GM23338 (cell line): ENCODE measurements at regions not wholly inside any gene's neighbourhood (a gene's known extent, or its start where the extent isn't known, plus 50 kb on each side); places are given as distances from the start of the nearest gene placed in this dataset.

Source experiments
- ATAC-seq: fragments of 200-7000 bp; cut with Tn5 transposase; 3 replicates; pipeline ENCODE4 v1.9.1; 2020
- DNase-seq: peaks from one replicate; pipeline ENCODE4 v3.0.0-alpha.2; 2015; ENCODE audit warnings: low spot score
- H2AFZ ChIP-seq: fragments of 200-600 bp; sonication (generic); 2 replicates; pipeline ENCODE4 v1.8.0; 2016; ENCODE audit warnings: antibody characterized with exemption, mild to moderate bottlenecking, moderate library complexity
- H3F3A ChIP-seq: fragments of 200-600 bp; sonication (generic); replicated peaks from 2 replicates; pipeline ENCODE4 v1.8.0; 2017; ENCODE audit warnings: antibody characterized with exemption, mixed run types, low read depth
- H3K27ac ChIP-seq: fragments of 200-600 bp; sonication (generic); 2 replicates; pipeline ENCODE4 v1.6.1; 2016; ENCODE audit warnings: low read depth
- H3K27me3 ChIP-seq: fragments of 200-600 bp; sonication (generic); 2 replicates; pipeline ENCODE4 v1.8.0; 2016; ENCODE audit warnings: mild to moderate bottlenecking, mixed run types, moderate library complexity; ENCODE audit not compliant: insufficient read depth
- H3K36me3 ChIP-seq: fragments of 200-600 bp; sonication (generic); 2 replicates; pipeline ENCODE4 v1.8.0; 2016; ENCODE audit warnings: mild to moderate bottlenecking; ENCODE audit not compliant: insufficient read depth
- H3K4me1 ChIP-seq: fragments of 200-600 bp; sonication (generic); 2 replicates; pipeline ENCODE4 v1.8.0; 2016; ENCODE audit warnings: mild to moderate bottlenecking, moderate library complexity; ENCODE audit not compliant: insufficient read depth
- H3K4me2 ChIP-seq: fragments of 200-600 bp; sonication (generic); 2 replicates; pipeline ENCODE4 v1.7.1; 2017; ENCODE audit warnings: mixed run types
- H3K4me3 ChIP-seq: fragments of 200-600 bp; sonication (generic); 2 replicates; pipeline ENCODE4 v1.6.1; 2016; ENCODE audit warnings: mixed run types
- H3K79me2 ChIP-seq: fragments of 200-600 bp; sonication (generic); replicated peaks from 2 replicates; pipeline ENCODE4 v1.8.0; 2017; ENCODE audit warnings: mild to moderate bottlenecking; ENCODE audit not compliant: insufficient read depth
- H3K9me2 ChIP-seq: fragments of 200-600 bp; sonication (generic); 2 replicates; pipeline ENCODE4 v1.8.0; 2017; ENCODE audit not compliant: insufficient read depth
- H4K20me1 ChIP-seq: fragments of 200-600 bp; sonication (generic); replicated peaks from 2 replicates; pipeline ENCODE4 v1.8.0; 2017; ENCODE audit warnings: mild to moderate bottlenecking; ENCODE audit not compliant: insufficient read depth
- H3K27ac Mint-ChIP-seq: 2 replicates; pipeline ENCODE4 v1.8.0; 2020; ENCODE audit warnings: inconsistent platforms, mild to moderate bottlenecking, moderate library complexity, mixed read lengths
- H3K27me3 Mint-ChIP-seq: 3 replicates; pipeline ENCODE4 v1.8.0; 2022; ENCODE audit warnings: low read depth, mild to moderate bottlenecking, moderate library complexity, mixed read lengths, inconsistent platforms; ENCODE audit not compliant: insufficient read depth, poor library complexity
- H3K36me3 Mint-ChIP-seq: 3 replicates; pipeline ENCODE4 v1.8.0; 2021; ENCODE audit warnings: low read depth, mild to moderate bottlenecking, inconsistent platforms, moderate library complexity, mixed read lengths
- H3K4me1 Mint-ChIP-seq: 3 replicates; pipeline ENCODE4 v1.8.0; 2020; ENCODE audit warnings: mild to moderate bottlenecking, inconsistent platforms, mixed read lengths
- H3K4me3 Mint-ChIP-seq: 3 replicates; pipeline ENCODE4 v1.8.0; 2021; ENCODE audit warnings: moderate library complexity, mild to moderate bottlenecking, inconsistent platforms, mixed read lengths
- H3K9me3 Mint-ChIP-seq: 3 replicates; pipeline ENCODE4 v1.8.0; 2020; ENCODE audit warnings: moderate library complexity, mild to moderate bottlenecking, inconsistent platforms, mixed read lengths
- CREB1 ChIP-seq: fragments of 250-450 bp; sonication (Bioruptor Pico); IDR thresholded peaks from 2 replicates; pipeline ENCODE4 v1.5.0; 2020; ENCODE audit warnings: low read depth, mild to moderate bottlenecking, moderate library complexity
- JUNB ChIP-seq: IDR thresholded peaks from one replicate; pipeline ENCODE4 v1.6.1; 2016; ENCODE audit warnings: antibody characterized with exemption; ENCODE audit not compliant: unreplicated experiment
- POLR2AphosphoS5 ChIP-seq: IDR thresholded peaks from 2 replicates; pipeline ENCODE4 v1.6.1; 2016; ENCODE audit warnings: antibody characterized with exemption, low read depth
- REST ChIP-seq: IDR thresholded peaks from one replicate; pipeline ENCODE4 v1.6.1; 2018; ENCODE audit warnings: antibody characterized with exemption; ENCODE audit not compliant: unreplicated experiment

- Mint-ChIP-seq H3K27ac (no peak overlapping the region), H3K36me3 (no peaks in the 10 kb centered on the region; the same call in 2 of the 3 replicates), H3K27me3 (peaks cover 66% of the 10 kb centered on the region), H3K4me1 (peaks cover 38% of the 10 kb centered on the region), H3K9me3 (no peaks in the 10 kb centered on the region; the same call in 2 of the 3 replicates), H3K4me3 (peak overlapping the region; percentile 80)
- H3K4me2 ChIP-seq, result peak overlapping the region; percentile 98
- no peaks in the 10 kb centered on the region for H3K9me2 ChIP-seq
- DNase-seq (peak; percentile 72), ATAC-seq (peak; percentile 41)
- H3K79me2 ChIP-seq, result no peaks in the 10 kb centered on the region
- no peak for TF ChIP-seq POLR2AphosphoS5
- TF ChIP-seq CREB1 (CRISPR knock-in tag), result 0 out of 2 replicates have a peak, but pooled peaks have one; percentile 52
- H3K4me1 ChIP-seq, result peaks cover 11% of the 10 kb centered on the region
- peak overlapping the region; percentile 99 for H2AFZ ChIP-seq
- H3K27me3 ChIP-seq, result peaks cover 95% of the 10 kb centered on the region
- H3K4me3 ChIP-seq, result peak overlapping the region; percentile 90
- no peaks in the 10 kb centered on the region for H3K36me3 ChIP-seq
- H3K27ac ChIP-seq, result no peak overlapping the region
- peaks cover 4% of the 10 kb centered on the region; the same call in 1 of the 2 replicates for H3F3A ChIP-seq
- H4K20me1 ChIP-seq, result no peaks in the 10 kb centered on the region
Measured at GRCh38 chr7:128167042-128167701, 73.9 kb upstream of the LEP start.

- no peak for TF ChIP-seq CREB1 (CRISPR knock-in tag)
- Mint-ChIP-seq H3K9me3 (no peaks in the 10 kb centered on the region; the same call in 2 of the 3 replicates), H3K27me3 (peaks cover 66% of the 10 kb centered on the region), H3K36me3 (no peaks in the 10 kb centered on the region; the same call in 2 of the 3 replicates), H3K4me3 (peak overlapping the region; percentile 73), H3K27ac (no peak overlapping the region), H3K4me1 (peaks cover 40% of the 10 kb centered on the region)
- H4K20me1 ChIP-seq, result no peaks in the 10 kb centered on the region
- no peaks in the 10 kb centered on the region for H3K36me3 ChIP-seq
- DNase-seq (peak; percentile 65), ATAC-seq (peak; percentile 24)
- peaks cover 4% of the 10 kb centered on the region; the same call in 1 of the 2 replicates for H3F3A ChIP-seq
- peak overlapping the region; percentile 90 for H3K4me3 ChIP-seq
- H2AFZ ChIP-seq, result peak overlapping the region; percentile 73; the same call in 1 of the 2 replicates
- no peaks in the 10 kb centered on the region for H3K79me2 ChIP-seq
- H3K27ac ChIP-seq, result no peak overlapping the region
- H3K4me1 ChIP-seq, result peaks cover 11% of the 10 kb centered on the region
- H3K9me2 ChIP-seq, result no peaks in the 10 kb centered on the region
- H3K4me2 ChIP-seq, result peak overlapping the region; percentile 89
- H3K27me3 ChIP-seq, result peaks cover 88% of the 10 kb centered on the region
Measured at GRCh38 chr7:128167791-128168666, 73.0 kb upstream of the LEP start.

GRCh38 chr7:128168667-128169210 lies 72.3 kb upstream of the LEP start:
- H3K4me2 ChIP-seq, result peak overlapping the region; percentile 89
- DNase-seq (peak; percentile 96), ATAC-seq (peak; percentile 63)
- no peaks in the 10 kb centered on the region for H3K79me2 ChIP-seq
- H3K4me3 ChIP-seq, result peak overlapping the region; percentile 90
- peak overlapping the region; percentile 73; the same call in 1 of the 2 replicates for H2AFZ ChIP-seq
- no peaks in the 10 kb centered on the region for H3K36me3 ChIP-seq
- peaks cover 11% of the 10 kb centered on the region for H3K4me1 ChIP-seq
- Mint-ChIP-seq H3K27me3 (peaks cover 66% of the 10 kb centered on the region), H3K4me1 (peaks cover 38% of the 10 kb centered on the region), H3K27ac (no peak overlapping the region), H3K36me3 (no peaks in the 10 kb centered on the region; the same call in 2 of the 3 replicates), H3K4me3 (peak overlapping the region; percentile 73), H3K9me3 (no peaks in the 10 kb centered on the region; the same call in 2 of the 3 replicates)
- H4K20me1 ChIP-seq, result no peaks in the 10 kb centered on the region
- peaks cover 81% of the 10 kb centered on the region for H3K27me3 ChIP-seq
- no peak overlapping the region for H3K27ac ChIP-seq
- H3F3A ChIP-seq, result peaks cover 4% of the 10 kb centered on the region; the same call in 1 of the 2 replicates
- peak; percentile 42; the same call in 1 of the 2 replicates for TF ChIP-seq CREB1 (CRISPR knock-in tag)
- peak; percentile 97 for TF ChIP-seq REST
- TF ChIP-seq POLR2AphosphoS5, result no peak
- no peak for TF ChIP-seq JUNB
- no peaks in the 10 kb centered on the region for H3K9me2 ChIP-seq
